H9 (cell line): ENCODE measurements at regions not wholly inside any gene's neighbourhood (a gene's known extent, or its start where the extent isn't known, plus 50 kb on each side); places are given as distances from the start of the nearest gene placed in this dataset.

Experiments used
- DNase-seq: peaks from one replicate; pipeline ENCODE4 v3.0.0-alpha.2; 2017
- H2AFZ ChIP-seq: one replicate; pipeline ENCODE4 v1.6.1; 2013; ENCODE audit warnings: mild to moderate bottlenecking, low read length, control low read depth, moderate library complexity
- H2AK5ac ChIP-seq: 2 replicates; pipeline ENCODE4 v1.6.1; 2013; ENCODE audit warnings: low read length, control low read depth, mixed read lengths; ENCODE audit not compliant: insufficient read length
- H2BK120ac ChIP-seq: one replicate; pipeline ENCODE4 v1.6.1; 2013; ENCODE audit warnings: low read depth, mild to moderate bottlenecking, low read length, control low read depth, inconsistent platforms; ENCODE audit not compliant: poor library complexity, severe bottlenecking
- H2BK12ac ChIP-seq: 2 replicates; pipeline ENCODE4 v1.6.1; 2013; ENCODE audit warnings: low read length, control low read depth, mixed read lengths, low read depth; ENCODE audit not compliant: insufficient read length
- H2BK15ac ChIP-seq: 2 replicates; pipeline ENCODE4 v1.6.1; 2013; ENCODE audit warnings: low read depth, low read length, control low read depth
- H2BK20ac ChIP-seq: one replicate; pipeline ENCODE4 v1.6.1; 2013; ENCODE audit warnings: low read depth, mild to moderate bottlenecking, low read length, control low read depth, inconsistent platforms; ENCODE audit not compliant: poor library complexity, severe bottlenecking
- H2BK5ac ChIP-seq: 2 replicates; pipeline ENCODE4 v1.6.1; 2013; ENCODE audit warnings: low read length, control low read depth, mixed read lengths; ENCODE audit not compliant: insufficient read length
- H3K14ac ChIP-seq: 2 replicates; pipeline ENCODE4 v1.6.1; 2013; ENCODE audit warnings: low read length, control low read depth; ENCODE audit not compliant: insufficient read depth
- H3K18ac ChIP-seq: 2 replicates; pipeline ENCODE4 v1.6.1; 2013; ENCODE audit warnings: low read depth, mild to moderate bottlenecking, mixed read lengths, low read length, control low read depth; ENCODE audit not compliant: insufficient read length
- H3K23ac ChIP-seq: 2 replicates; pipeline ENCODE4 v1.6.1; 2013; ENCODE audit warnings: low read length, control low read depth, mixed read lengths, low read depth; ENCODE audit not compliant: insufficient read length
- H3K23me2 ChIP-seq: 2 replicates; pipeline ENCODE4 v1.6.1; 2013; ENCODE audit warnings: low read depth, mild to moderate bottlenecking, mixed read lengths, low read length, control low read depth; ENCODE audit not compliant: insufficient read length, poor library complexity, severe bottlenecking
- H3K27ac ChIP-seq: 2 replicates; pipeline ENCODE4 v1.5.1; 2013; ENCODE audit warnings: low read length, control low read depth, mixed read lengths, low read depth; ENCODE audit not compliant: insufficient read length
- H3K27me3 ChIP-seq: 2 replicates; pipeline ENCODE4 v1.6.1; 2013; ENCODE audit warnings: low read length, control low read depth, inconsistent platforms; ENCODE audit not compliant: insufficient read depth
- H3K4ac ChIP-seq: 2 replicates; pipeline ENCODE4 v1.6.1; 2013; ENCODE audit warnings: low read depth, mild to moderate bottlenecking, control low read depth, inconsistent platforms, low read length, moderate library complexity
- H3K4me1 ChIP-seq: 2 replicates; pipeline ENCODE4 v1.6.1; 2013; ENCODE audit warnings: low read length, control low read depth, inconsistent platforms; ENCODE audit not compliant: insufficient read depth
- H3K4me2 ChIP-seq: 2 replicates; pipeline ENCODE4 v1.6.1; 2013; ENCODE audit warnings: low read length, control low read depth, mixed read lengths; ENCODE audit not compliant: insufficient read length, insufficient read depth
- H3K56ac ChIP-seq: 2 replicates; pipeline ENCODE4 v1.6.1; 2013; ENCODE audit warnings: low read depth, mild to moderate bottlenecking, mixed read lengths, low read length, control low read depth; ENCODE audit not compliant: insufficient read length
- H3K79me1 ChIP-seq: 2 replicates; pipeline ENCODE4 v1.6.1; 2013; ENCODE audit warnings: low read depth, mild to moderate bottlenecking, moderate library complexity, low read length, control low read depth, inconsistent platforms; ENCODE audit not compliant: insufficient read depth, poor library complexity, severe bottlenecking
- H3K79me2 ChIP-seq: 2 replicates; pipeline ENCODE4 v1.6.1; 2013; ENCODE audit warnings: low read length, control low read depth, inconsistent platforms; ENCODE audit not compliant: insufficient read depth
- H3K9ac ChIP-seq: 2 replicates; pipeline ENCODE4 v1.6.1; 2013; ENCODE audit warnings: low read length, control low read depth, mixed read lengths; ENCODE audit not compliant: insufficient read length; ENCODE audit errors: extremely low read depth
- H3K9me3 ChIP-seq: one replicate; pipeline ENCODE4 v1.6.1; 2013; ENCODE audit warnings: low read depth, low read length, inconsistent platforms; ENCODE audit not compliant: control insufficient read depth
- H3T11ph ChIP-seq: one replicate; pipeline ENCODE4 v1.6.1; 2013; ENCODE audit warnings: mild to moderate bottlenecking, low read length, control low read depth, inconsistent platforms
- H4K20me1 ChIP-seq: one replicate; pipeline ENCODE4 v1.6.1; 2013; ENCODE audit not compliant: control insufficient read depth, insufficient read length, insufficient read depth
- H4K5ac ChIP-seq: 2 replicates; pipeline ENCODE4 v1.6.1; 2013; ENCODE audit warnings: low read depth, mild to moderate bottlenecking, mixed read lengths, low read length, control low read depth; ENCODE audit not compliant: insufficient read length
- H4K8ac ChIP-seq: replicated peaks from 2 replicates; pipeline ENCODE4 v1.6.1; 2013; ENCODE audit warnings: low read length, control low read depth, mixed read lengths, low read depth; ENCODE audit not compliant: insufficient read length
- H4K91ac ChIP-seq: 2 replicates; pipeline ENCODE4 v1.6.1; 2013; ENCODE audit warnings: low read depth, mild to moderate bottlenecking, moderate library complexity, mixed read lengths, low read length, control low read depth; ENCODE audit not compliant: insufficient read length
- H3K27ac Mint-ChIP-seq, 3 experiments: 2 replicates in 2 of 3; 3 replicates in 1 of 3; pipeline ENCODE4 v1.8.0; 2020 to 2021; ENCODE audit warnings: mixed read lengths in 3 of 3, mild to moderate bottlenecking in 1 of 3, moderate library complexity in 1 of 3
- H3K27me3 Mint-ChIP-seq: 2 replicates; pipeline ENCODE4 v1.8.0; 2021; ENCODE audit warnings: low read depth, mild to moderate bottlenecking, moderate library complexity, mixed read lengths
- H3K36me3 Mint-ChIP-seq, 3 experiments: 2 replicates in 2 of 3; 3 replicates in 1 of 3; pipeline ENCODE4 v1.8.0; 2020 to 2021; ENCODE audit warnings: low read depth in 3 of 3, mixed read lengths in 3 of 3; ENCODE audit not compliant: insufficient read depth in 1 of 3
- H3K4me1 Mint-ChIP-seq, 2 experiments: 2 replicates each; pipeline ENCODE4 v1.8.0; 2020; ENCODE audit warnings: mixed read lengths in 2 of 2
- H3K4me3 Mint-ChIP-seq, 2 experiments: 2 replicates in 1 of 2; 3 replicates in 1 of 2; pipeline ENCODE4 v1.8.0; 2020 to 2021; ENCODE audit warnings: mild to moderate bottlenecking in 2 of 2, mixed read lengths in 2 of 2, moderate library complexity in 1 of 2
- H3K9me3 Mint-ChIP-seq, 2 experiments: 2 replicates in 1 of 2; 3 replicates in 1 of 2; pipeline ENCODE4 v1.8.0; 2020; ENCODE audit warnings: mild to moderate bottlenecking in 2 of 2, mixed read lengths in 2 of 2, moderate library complexity in 1 of 2
- WGBS: extraction: QIAGEN DNeasy Blood & Tissue Kit; methylation state at CpG from one replicate; pipeline ENCODE4 v1.1.7; 2013; ENCODE audit warnings: missing lambda C conversion rate, low lambda C conversion rate, mixed read lengths; ENCODE audit not compliant: insufficient read length; ENCODE audit errors: extremely low coverage; 5-methylcytosine and 5-hydroxymethylcytosine counted together
- TF ChIP-seq, protein P1 (sequence below): fragments of 200-600 bp; sonication (generic); conservative IDR thresholded peaks from 3 replicates; pipeline ENCODE4 v1.8.0; 2021; ENCODE audit warnings: antibody characterized with exemption, mild to moderate bottlenecking

DNA sequence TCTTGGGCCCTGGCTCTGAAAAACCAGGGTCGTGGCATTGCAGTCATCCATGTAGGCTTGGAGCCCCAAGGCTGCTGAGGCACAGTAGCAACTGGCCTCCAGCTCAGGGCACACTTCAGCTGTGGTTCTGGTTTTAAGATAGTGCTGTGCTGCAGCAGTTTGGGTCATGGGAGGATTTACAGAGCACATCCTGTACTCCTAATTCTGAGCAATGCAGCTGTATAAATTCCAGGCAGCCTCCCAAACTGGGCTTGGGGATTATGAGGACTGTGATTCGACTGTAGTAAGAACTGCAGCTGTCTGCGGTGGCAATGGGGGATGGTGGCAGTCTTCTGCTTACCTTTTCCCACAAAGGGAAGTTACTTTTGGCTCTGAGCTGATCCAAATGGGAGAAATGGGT is 536.3 kb upstream of the GCFC2 start:
- H2BK20ac ChIP-seq = no peak overlapping the region
- H2BK15ac ChIP-seq = no peak overlapping the region
- no peak overlapping the region for H2BK5ac ChIP-seq
- H4K20me1 ChIP-seq = no peaks in the 10 kb centered on the region
- H3K4ac ChIP-seq = no peak overlapping the region
- WGBS = no CpG with 5 or more reads among the region's 3 CpGs
- H4K91ac ChIP-seq = no peak overlapping the region
- H3K56ac ChIP-seq = no peak overlapping the region
- no peak overlapping the region for H3K23ac ChIP-seq
- H2BK120ac ChIP-seq = no peak overlapping the region
- Mint-ChIP-seq H3K27ac (no peak overlapping the region), H3K36me3 (no peaks in the 10 kb centered on the region), H3K27me3 (no peaks in the 10 kb centered on the region), H3K9me3 (no peaks in the 10 kb centered on the region), H3K4me1 (no peaks in the 10 kb centered on the region), H3K4me3 (no peak overlapping the region)
- H3K79me2 ChIP-seq = no peaks in the 10 kb centered on the region
- no peak overlapping the region for H4K5ac ChIP-seq
- H2AK5ac ChIP-seq = no peak overlapping the region
- H3K4me1 ChIP-seq = no peaks in the 10 kb centered on the region
- no peak overlapping the region for H3T11ph ChIP-seq
- no peak overlapping the region for H3K9ac ChIP-seq
- H2AFZ ChIP-seq = no peak overlapping the region
- TF ChIP-seq, protein P1, sequence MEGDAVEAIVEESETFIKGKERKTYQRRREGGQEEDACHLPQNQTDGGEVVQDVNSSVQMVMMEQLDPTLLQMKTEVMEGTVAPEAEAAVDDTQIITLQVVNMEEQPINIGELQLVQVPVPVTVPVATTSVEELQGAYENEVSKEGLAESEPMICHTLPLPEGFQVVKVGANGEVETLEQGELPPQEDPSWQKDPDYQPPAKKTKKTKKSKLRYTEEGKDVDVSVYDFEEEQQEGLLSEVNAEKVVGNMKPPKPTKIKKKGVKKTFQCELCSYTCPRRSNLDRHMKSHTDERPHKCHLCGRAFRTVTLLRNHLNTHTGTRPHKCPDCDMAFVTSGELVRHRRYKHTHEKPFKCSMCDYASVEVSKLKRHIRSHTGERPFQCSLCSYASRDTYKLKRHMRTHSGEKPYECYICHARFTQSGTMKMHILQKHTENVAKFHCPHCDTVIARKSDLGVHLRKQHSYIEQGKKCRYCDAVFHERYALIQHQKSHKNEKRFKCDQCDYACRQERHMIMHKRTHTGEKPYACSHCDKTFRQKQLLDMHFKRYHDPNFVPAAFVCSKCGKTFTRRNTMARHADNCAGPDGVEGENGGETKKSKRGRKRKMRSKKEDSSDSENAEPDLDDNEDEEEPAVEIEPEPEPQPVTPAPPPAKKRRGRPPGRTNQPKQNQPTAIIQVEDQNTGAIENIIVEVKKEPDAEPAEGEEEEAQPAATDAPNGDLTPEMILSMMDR = no peak
- H2BK12ac ChIP-seq = no peak overlapping the region
- no peak overlapping the region for H3K4me2 ChIP-seq
- no peak overlapping the region for H3K18ac ChIP-seq
- H3K9me3 ChIP-seq = no peaks in the 10 kb centered on the region
- no peak overlapping the region for H4K8ac ChIP-seq
- H3K79me1 ChIP-seq = no peaks in the 10 kb centered on the region
- no peaks in the 10 kb centered on the region for H3K27me3 ChIP-seq
- no peak for DNase-seq
- H3K14ac ChIP-seq = no peak overlapping the region
- H3K23me2 ChIP-seq = no peaks in the 10 kb centered on the region
- H3K27ac ChIP-seq = no peak overlapping the region
